ENCODE measurements at regions not wholly inside any gene's neighbourhood (a gene's known extent, or its start where the extent isn't known, plus 50 kb on each side); places are given as distances from the start of the nearest gene placed in this dataset.

- no peaks in the 10 kb centered on the region for H3K4me1 Mint-ChIP-seq (ENCODE audit: low read depth)
- peaks cover 3% of the 10 kb centered on the region for H3K27me3 Mint-ChIP-seq
- POLR2A ChIA-PET: no interaction called here
Observed at GRCh38 chr20:39090906-39091305, 128.8 kb downstream of the DHX35 start.

GRCh38 chr20:39089797-39090196, 127.7 kb downstream of the DHX35 start:
- no peak for ATAC-seq
- intact Hi-C loops (cut with micrococcal nuclease): no loop called here
- CTCF ChIA-PET: interaction anchor here (0.8 kb wide), 1 partner anchor 9 kb away, joined by 4 read pairs; no protein-coding TSS in a partner anchor
- H3K4me1 Mint-ChIP-seq (ENCODE audit: low read depth): no peaks in the 10 kb centered on the region
- H3K27ac Mint-ChIP-seq: no peak overlapping the region
- no peak for DNase-seq
- H3K9me3 Mint-ChIP-seq: no peaks in the 10 kb centered on the region
- no peaks in the 10 kb centered on the region for H3K36me3 Mint-ChIP-seq (ENCODE audit: low read depth)
- TF ChIP-seq CTCF (IDR thresholded peaks at IDR 0.05): no peak
- POLR2A ChIA-PET: no interaction called here
- no peak overlapping the region for H3K4me3 Mint-ChIP-seq
- peaks cover 3% of the 10 kb centered on the region for H3K27me3 Mint-ChIP-seq

More at GRCh38 chr20:39090906-39091305, 128.8 kb downstream of the DHX35 start:
- DNase-seq: no peak
- H3K27ac Mint-ChIP-seq: no peak overlapping the region
- intact Hi-C loops (cut with micrococcal nuclease): no loop called here
- no peak for TF ChIP-seq CTCF (IDR thresholded peaks at IDR 0.05)
- CTCF ChIA-PET: interaction anchor here (1.6 kb wide), 1 partner anchor 10 kb away, joined by 6 read pairs; no protein-coding TSS in a partner anchor
- ATAC-seq: no peak
- no peaks in the 10 kb centered on the region for H3K36me3 Mint-ChIP-seq (ENCODE audit: low read depth)
- H3K9me3 Mint-ChIP-seq: no peaks in the 10 kb centered on the region
- H3K4me3 Mint-ChIP-seq: no peak overlapping the region

All from activated CD8-positive, alpha-beta T cell treated with anti-CD3 and anti-CD28 coated beads for 36 hours (primary cell).